Prostate gland (tissue), 2 donors: ENCODE measurements at regions not wholly inside any gene's neighbourhood (a gene's known extent, or its start where the extent isn't known, plus 50 kb on each side); places are given as distances from the start of the nearest gene placed in this dataset.

Experiments
- POLR2A ChIP-seq: fragments of 450-650 bp; IDR thresholded peaks from one replicate; pipeline ENCODE4 v1.6.1; 2016; ENCODE audit warnings: antibody characterized with exemption, mild to moderate bottlenecking
- TF ChIP-seq, protein P1 (sequence below), 4 experiments: fragments of 200-600 bp in 2 of 4; fragments of 450-650 bp in 2 of 4; sonication (generic) in 2 of 4; IDR thresholded peaks; 1 replicate in 3 of 4; 2 replicates in 1 of 4; pipeline ENCODE4 v1.5.1; 2016 to 2019; ENCODE audit warnings: antibody characterized with exemption in 4 of 4, mild to moderate bottlenecking in 2 of 4, moderate library complexity in 2 of 4

DNA sequence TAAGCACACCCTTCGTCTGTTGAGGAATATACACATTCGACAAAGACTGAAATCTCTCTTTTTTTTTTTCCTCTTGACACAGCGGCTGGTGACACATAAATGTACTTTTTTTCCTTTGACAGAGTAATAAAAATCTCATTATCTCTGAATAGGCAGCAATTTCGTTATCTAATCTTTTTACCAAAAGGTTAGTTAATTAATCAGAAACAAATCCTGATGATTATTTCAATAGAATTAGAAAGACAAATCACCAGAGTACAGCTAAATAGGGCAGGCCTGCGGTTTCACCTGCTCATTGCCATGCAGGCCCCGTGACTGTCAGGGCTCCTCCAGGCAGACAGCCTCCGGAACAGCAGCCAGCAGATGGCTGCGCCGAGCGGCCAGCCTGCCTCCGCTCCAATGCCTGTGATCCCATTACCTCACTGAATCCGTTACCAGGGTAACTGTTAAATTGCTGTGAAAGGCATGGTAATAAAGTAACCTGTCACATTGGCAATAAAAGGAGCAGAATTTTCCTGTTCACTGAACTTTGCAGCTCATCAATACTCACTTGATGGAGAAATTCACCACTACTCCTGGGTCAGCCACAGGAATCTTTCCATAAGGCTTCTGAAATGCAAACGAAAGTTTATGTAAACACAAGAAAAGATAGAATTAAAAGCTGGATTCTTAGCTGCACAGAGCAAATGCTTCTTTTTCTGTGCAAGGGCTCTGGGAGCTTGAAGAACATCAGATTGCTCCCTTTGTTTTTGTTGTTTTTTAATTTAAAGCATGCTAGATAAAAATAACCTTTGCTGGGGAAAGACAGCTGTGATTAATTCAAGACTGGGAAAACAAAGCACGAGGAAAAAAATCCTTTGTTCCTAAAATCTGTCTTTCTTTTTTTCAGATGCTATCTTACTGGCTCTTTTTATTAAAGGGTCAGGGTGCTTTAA lies 666.4 kb upstream of the ZNF608 start:
- TF ChIP-seq, protein P1, sequence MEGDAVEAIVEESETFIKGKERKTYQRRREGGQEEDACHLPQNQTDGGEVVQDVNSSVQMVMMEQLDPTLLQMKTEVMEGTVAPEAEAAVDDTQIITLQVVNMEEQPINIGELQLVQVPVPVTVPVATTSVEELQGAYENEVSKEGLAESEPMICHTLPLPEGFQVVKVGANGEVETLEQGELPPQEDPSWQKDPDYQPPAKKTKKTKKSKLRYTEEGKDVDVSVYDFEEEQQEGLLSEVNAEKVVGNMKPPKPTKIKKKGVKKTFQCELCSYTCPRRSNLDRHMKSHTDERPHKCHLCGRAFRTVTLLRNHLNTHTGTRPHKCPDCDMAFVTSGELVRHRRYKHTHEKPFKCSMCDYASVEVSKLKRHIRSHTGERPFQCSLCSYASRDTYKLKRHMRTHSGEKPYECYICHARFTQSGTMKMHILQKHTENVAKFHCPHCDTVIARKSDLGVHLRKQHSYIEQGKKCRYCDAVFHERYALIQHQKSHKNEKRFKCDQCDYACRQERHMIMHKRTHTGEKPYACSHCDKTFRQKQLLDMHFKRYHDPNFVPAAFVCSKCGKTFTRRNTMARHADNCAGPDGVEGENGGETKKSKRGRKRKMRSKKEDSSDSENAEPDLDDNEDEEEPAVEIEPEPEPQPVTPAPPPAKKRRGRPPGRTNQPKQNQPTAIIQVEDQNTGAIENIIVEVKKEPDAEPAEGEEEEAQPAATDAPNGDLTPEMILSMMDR (IDR thresholded peaks at IDR 0.05), result peak in 2 of 4 experiments; percentile 32 to 37
- TF ChIP-seq POLR2A, result no peak
